Left ventricle myocardium inferior (tissue), 1 donor: ENCODE measurements at regions not wholly inside any gene's neighbourhood (a gene's known extent, or its start where the extent isn't known, plus 50 kb on each side); places are given as distances from the start of the nearest gene placed in this dataset.

Experiments
- DNase-seq: peaks from one replicate; pipeline ENCODE4 v3.0.0-alpha.2; 2020
- H3K27ac ChIP-seq: fragments of 200-600 bp; replicated peaks from 2 replicates; pipeline ENCODE4 v1.8.0; 2021
- H3K27me3 ChIP-seq: fragments of 200-600 bp; 2 replicates; pipeline ENCODE4 v1.8.0; 2021; ENCODE audit warnings: low read depth
- H3K36me3 ChIP-seq: fragments of 200-600 bp; 2 replicates; pipeline ENCODE4 v1.8.0; 2021
- H3K4me1 ChIP-seq: fragments of 200-600 bp; 2 replicates; pipeline ENCODE4 v1.8.0; 2021
- H3K4me3 ChIP-seq: fragments of 200-600 bp; 2 replicates; pipeline ENCODE4 v1.8.0; 2021; ENCODE audit warnings: mild to moderate bottlenecking, moderate library complexity
- H3K9me3 ChIP-seq: fragments of 200-600 bp; replicated peaks from 2 replicates; pipeline ENCODE4 v1.8.0; 2021
- intact Hi-C: fragments of 100-400 bp; cut with micrococcal nuclease; formaldehyde crosslinking; loops from one replicate; pipeline ENCODE4 v1.11.0; 2022
- TF ChIP-seq, protein P1 (sequence below): fragments of 200-600 bp; IDR thresholded peaks from 2 replicates; pipeline ENCODE4 v1.8.0; 2021; ENCODE audit warnings: antibody characterized with exemption, mild to moderate bottlenecking, borderline replicate concordance
- donor health status: DM: no; HTN: yes; CAD: no; lungs with severe emphysema.

DNA sequence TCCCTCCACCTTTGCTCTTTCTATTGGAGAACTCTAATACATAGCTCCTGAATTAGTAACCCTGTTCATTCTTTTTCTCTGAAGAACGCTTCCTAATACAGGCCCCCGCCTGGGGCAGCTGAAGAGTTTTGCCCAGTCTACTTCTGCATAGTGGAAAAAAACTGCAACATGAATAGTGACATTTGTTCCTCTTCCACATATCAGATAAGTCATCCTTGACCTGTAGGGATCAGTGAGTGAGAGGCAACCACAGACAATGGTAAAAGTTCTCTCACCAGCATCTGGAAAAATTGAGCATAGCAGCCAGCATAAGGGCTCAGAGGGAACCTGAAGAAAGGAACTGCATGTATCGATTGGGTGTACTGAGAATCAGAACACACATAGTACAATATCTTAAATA, 262.0 kb downstream of the STK31 start:
- no peaks in the 10 kb centered on the region for H3K4me1 ChIP-seq
- DNase-seq = no peak
- no peak overlapping the region for H3K27ac ChIP-seq
- H3K27me3 ChIP-seq = no peaks in the 10 kb centered on the region
- TF ChIP-seq, protein P1, sequence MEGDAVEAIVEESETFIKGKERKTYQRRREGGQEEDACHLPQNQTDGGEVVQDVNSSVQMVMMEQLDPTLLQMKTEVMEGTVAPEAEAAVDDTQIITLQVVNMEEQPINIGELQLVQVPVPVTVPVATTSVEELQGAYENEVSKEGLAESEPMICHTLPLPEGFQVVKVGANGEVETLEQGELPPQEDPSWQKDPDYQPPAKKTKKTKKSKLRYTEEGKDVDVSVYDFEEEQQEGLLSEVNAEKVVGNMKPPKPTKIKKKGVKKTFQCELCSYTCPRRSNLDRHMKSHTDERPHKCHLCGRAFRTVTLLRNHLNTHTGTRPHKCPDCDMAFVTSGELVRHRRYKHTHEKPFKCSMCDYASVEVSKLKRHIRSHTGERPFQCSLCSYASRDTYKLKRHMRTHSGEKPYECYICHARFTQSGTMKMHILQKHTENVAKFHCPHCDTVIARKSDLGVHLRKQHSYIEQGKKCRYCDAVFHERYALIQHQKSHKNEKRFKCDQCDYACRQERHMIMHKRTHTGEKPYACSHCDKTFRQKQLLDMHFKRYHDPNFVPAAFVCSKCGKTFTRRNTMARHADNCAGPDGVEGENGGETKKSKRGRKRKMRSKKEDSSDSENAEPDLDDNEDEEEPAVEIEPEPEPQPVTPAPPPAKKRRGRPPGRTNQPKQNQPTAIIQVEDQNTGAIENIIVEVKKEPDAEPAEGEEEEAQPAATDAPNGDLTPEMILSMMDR = no peak
- peaks cover 33% of the 10 kb centered on the region for H3K9me3 ChIP-seq
- intact Hi-C loops = no loop called here
- no peak overlapping the region for H3K4me3 ChIP-seq
- H3K36me3 ChIP-seq = no peaks in the 10 kb centered on the region

DNA sequence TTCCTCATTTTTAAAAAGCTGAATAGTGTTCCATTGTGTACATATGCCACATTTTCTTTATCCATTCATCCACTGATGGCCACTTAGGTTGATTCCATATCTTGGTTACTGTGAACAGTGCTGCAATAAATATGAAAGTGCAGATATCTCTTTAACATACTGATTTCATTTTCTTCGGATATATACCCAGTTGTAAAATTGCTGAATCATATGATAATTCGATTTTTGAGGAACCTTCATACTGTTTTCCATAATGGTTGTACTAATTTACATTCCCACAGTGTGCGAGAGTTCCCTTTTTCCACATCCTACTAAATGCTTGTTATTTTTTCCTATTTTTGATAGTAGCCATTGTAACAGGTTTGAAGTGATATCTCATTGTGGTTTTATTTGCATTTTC, 263.2 kb downstream of the STK31 start:
- H3K36me3 ChIP-seq = no peaks in the 10 kb centered on the region
- no peaks in the 10 kb centered on the region for H3K4me1 ChIP-seq
- TF ChIP-seq, protein P1 = no peak
- no peak for DNase-seq
- H3K9me3 ChIP-seq = peaks cover 39% of the 10 kb centered on the region
- H3K27me3 ChIP-seq = no peaks in the 10 kb centered on the region
- no peak overlapping the region for H3K27ac ChIP-seq
- intact Hi-C loops = no loop called here
- H3K4me3 ChIP-seq = no peak overlapping the region

DNA sequence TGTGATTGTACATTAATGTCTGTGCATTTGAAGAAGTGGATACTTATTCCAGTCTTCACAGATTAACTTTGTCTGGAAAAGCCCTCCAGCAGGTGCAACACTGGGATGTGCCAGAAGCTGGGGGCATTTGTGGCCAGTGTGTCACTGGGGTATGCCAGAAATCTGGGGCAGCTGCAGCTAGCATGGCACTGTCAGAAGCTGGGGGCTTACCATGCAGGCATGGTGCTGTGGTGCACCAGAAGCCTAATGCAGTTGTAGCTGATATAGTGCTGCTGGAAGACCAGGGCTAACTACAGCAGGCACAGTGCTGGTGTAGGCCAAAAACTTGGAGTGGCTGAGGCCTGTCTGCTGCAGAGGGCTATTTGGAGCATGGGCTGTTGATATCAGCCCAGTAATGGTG, 270.1 kb downstream of the STK31 start:
- Histone ChIP-seq H3K4me1 (no peaks in the 10 kb centered on the region), H3K27me3 (no peaks in the 10 kb centered on the region), H3K9me3 (peaks cover 57% of the 10 kb centered on the region), H3K4me3 (no peak overlapping the region), H3K27ac (no peak overlapping the region), H3K36me3 (no peaks in the 10 kb centered on the region)
- intact Hi-C loops = no loop called here
- TF ChIP-seq, protein P1 = no peak
- DNase-seq = no peak

DNA sequence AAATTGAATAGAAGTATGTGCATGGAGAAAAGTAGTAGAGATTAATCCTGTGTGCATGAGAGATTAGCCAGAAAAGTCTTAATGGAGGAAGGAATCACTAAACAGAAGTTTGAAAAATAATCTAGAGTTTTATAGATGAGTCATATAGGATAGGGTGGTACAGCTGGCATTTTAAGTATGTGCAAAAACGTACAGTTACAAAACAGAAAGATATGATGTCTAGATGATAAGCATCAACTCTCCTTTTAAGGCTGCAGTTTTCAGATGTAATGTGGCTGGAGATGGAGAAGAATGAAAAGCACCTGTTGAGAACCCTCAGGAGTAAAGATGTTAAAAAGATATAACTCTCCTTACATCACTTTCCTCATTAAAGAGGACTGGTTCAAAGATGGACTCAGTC, 271.3 kb downstream of the STK31 start:
- TF ChIP-seq, protein P1 = no peak
- intact Hi-C loops = no loop called here
- no peak for DNase-seq
- no peak overlapping the region for H3K4me3 ChIP-seq
- H3K27me3 ChIP-seq = no peaks in the 10 kb centered on the region
- peaks cover 52% of the 10 kb centered on the region for H3K9me3 ChIP-seq
- H3K36me3 ChIP-seq = no peaks in the 10 kb centered on the region
- no peaks in the 10 kb centered on the region for H3K4me1 ChIP-seq
- H3K27ac ChIP-seq = no peak overlapping the region

DNA sequence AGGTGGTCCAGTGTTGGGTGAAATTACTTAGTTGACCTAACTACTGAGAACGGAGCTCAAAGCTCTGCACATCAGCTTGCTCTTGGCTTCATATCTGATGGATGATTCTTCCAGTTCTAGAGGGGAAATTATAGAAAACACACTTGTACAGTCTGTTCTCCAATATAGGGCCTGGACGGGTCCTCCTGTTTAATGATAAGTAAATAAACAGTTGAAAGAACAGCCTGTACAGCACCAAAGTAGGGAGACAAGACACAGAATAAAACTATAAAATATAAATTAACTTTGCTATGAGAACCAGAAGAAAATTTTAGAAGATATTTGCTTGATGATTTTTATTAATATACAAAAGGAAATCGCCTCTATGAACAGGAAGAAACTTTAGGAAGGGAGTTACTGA, 271.7 kb downstream of the STK31 start:
- Histone ChIP-seq H3K4me3 (no peak overlapping the region), H3K27me3 (no peaks in the 10 kb centered on the region), H3K4me1 (no peaks in the 10 kb centered on the region), H3K9me3 (peaks cover 48% of the 10 kb centered on the region), H3K27ac (no peak overlapping the region), H3K36me3 (no peaks in the 10 kb centered on the region)
- DNase-seq = no peak
- TF ChIP-seq, protein P1 = no peak
- intact Hi-C loops = no loop called here

DNA sequence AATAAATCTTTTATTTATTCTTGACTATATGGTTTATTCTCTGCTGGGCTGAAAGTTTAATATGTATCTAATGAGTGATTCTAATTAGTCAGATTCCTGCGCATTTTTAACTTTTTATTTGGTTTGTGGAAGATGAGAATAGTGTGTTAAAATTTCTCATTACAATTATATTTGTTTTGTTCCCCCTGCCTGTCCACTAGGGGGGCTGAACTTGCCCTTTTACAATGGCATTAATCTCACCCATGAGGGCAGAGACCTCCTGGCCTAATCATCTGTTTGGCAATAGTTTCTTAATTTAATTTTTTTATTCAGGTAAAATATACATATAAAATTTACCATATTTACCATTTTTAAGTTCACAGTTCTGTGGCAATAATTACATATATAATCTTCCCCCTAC, 278.5 kb upstream of the NPY start:
- Histone ChIP-seq H3K27ac (no peak overlapping the region), H3K4me3 (no peak overlapping the region), H3K9me3 (peaks cover 31% of the 10 kb centered on the region), H3K27me3 (no peaks in the 10 kb centered on the region), H3K36me3 (no peaks in the 10 kb centered on the region), H3K4me1 (no peaks in the 10 kb centered on the region)
- DNase-seq = no peak
- TF ChIP-seq, protein P1 = no peak
- intact Hi-C loops = no loop called here
